ENCODE measurements at regions not wholly inside any gene's neighbourhood (a gene's known extent, or its start where the extent isn't known, plus 50 kb on each side); places are given as distances from the start of the nearest gene placed in this dataset.

DNA sequence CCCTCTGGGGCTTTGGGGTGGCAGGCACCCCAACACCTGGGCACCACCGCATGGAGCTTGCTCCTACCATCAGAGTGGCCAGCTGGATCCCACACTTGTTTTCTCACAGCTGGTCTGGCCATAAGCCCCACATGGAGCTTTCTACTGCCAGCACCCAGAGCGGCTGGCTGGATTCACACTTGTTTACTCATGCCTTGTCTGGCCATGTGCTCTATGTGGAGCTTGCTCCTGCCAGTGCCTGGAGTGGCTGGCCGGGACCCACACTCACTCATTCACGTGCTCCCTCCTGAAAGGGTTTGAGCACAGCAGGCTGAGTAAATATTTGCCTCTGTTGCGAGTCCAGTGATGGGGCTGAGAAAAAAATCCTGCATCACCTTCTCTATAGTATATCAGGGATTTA, 487.0 kb downstream of the CD109 start:
- Histone ChIP-seq H3K9ac (ENCODE audit: insufficient read depth in 1 of 2, low read depth in 2 of 2, low read length in 2 of 2) (no peak overlapping the region), H3K9me3 (replicated peaks; ENCODE audit: control insufficient read depth, insufficient read depth, low read depth, low read length) (no peaks in the 10 kb centered on the region; the same call in 1 of the 2 replicates), H3K36me3 (ENCODE audit: control insufficient read depth, insufficient read depth, low read length) (no peaks in the 10 kb centered on the region), H3K27ac (ENCODE audit: extremely low read depth, low read depth, low read length) (no peak overlapping the region), H4K20me1 (replicated peaks; ENCODE audit: control insufficient read depth, insufficient read depth, low read length) (no peaks in the 10 kb centered on the region), H2AFZ (ENCODE audit: low read depth, low read length) (no peak overlapping the region), H3K4me1 (replicated peaks in 1 of 2; ENCODE audit: control insufficient read depth in 2 of 2, insufficient read depth in 2 of 2, low read length in 2 of 2) (no peaks in the 10 kb centered on the region), H3K4me2 (ENCODE audit: insufficient read depth, low read length) (no peak overlapping the region), H3K4me3 (no peak overlapping the region), H3K9me1 (ENCODE audit: control insufficient read depth, insufficient read depth, low read length) (no peaks in the 10 kb centered on the region), H3K79me2 (ENCODE audit: control insufficient read depth, insufficient read depth, low read length) (no peaks in the 10 kb centered on the region), H3K27me3 (ENCODE audit: control insufficient read depth in 2 of 2, insufficient read depth in 2 of 2, low read length in 2 of 2) (no peaks in the 10 kb centered on the region)
- no TSS peak for BruUV-seq (replicated peaks)
- ChIA-PET CTCF (ENCODE audit: low intra/inter-chr PET ratio) (no interaction called here), POLR2A (no interaction called here)
- DNase-seq (ENCODE audit: extremely low read depth in 1 of 4, low spot score in 3 of 4) (no peak), ATAC-seq (no peak), FAIRE-seq (no peak)
- intact Hi-C loops (cut with micrococcal nuclease) = no loop called here
- in situ Hi-C loops (cut with MboI) = no loop called here
- WGBS (ENCODE audit: insufficient coverage, low coverage, missing lambda C conversion rate) = 0% methylated on average over 5 of the region's 5 CpGs
- TF ChIP-seq ERF (CRISPR knock-in tag; IDR thresholded peaks at IDR 0.05) (no peak), GABPB2 (CRISPR knock-in tag; conservative IDR thresholded peaks at IDR 0.05) (no peak), SP2 (IDR thresholded peaks at IDR 0.05; ENCODE audit: extremely low read depth, low read depth, low read length, poor library complexity, severe bottlenecking) (no peak), FOXA3 (CRISPR knock-in tag; conservative IDR thresholded peaks at IDR 0.05 in 1 of 2, IDR thresholded peaks at IDR 0.05 in 1 of 2) (no peak)

DNA sequence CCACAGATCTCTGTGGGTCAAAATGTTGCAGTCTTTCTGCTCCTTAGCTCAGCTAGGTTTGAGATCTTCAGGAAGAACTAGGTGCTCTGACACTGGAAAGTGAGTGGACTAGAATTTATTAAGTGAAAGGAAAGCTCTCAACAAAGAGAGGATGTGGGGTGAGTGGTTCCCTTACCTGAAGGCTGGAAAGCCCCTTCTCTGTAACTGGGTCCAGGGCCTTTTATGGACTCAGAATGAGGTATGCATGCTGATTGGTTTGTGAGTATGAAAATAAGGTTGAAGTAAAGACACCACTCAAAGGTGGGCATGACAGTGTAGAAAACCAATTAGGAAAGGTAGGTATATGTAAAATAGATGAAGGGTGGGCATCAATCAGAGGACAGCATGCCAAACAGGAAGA, 485.5 kb downstream of the CD109 start:
- H4K20me1 ChIP-seq (replicated peaks; ENCODE audit: control insufficient read depth, insufficient read depth, low read length) = no peaks in the 10 kb centered on the region
- H3K4me2 ChIP-seq (ENCODE audit: insufficient read depth, low read length) = no peak overlapping the region
- no peak overlapping the region for H2AFZ ChIP-seq (ENCODE audit: low read depth, low read length)
- no peaks in the 10 kb centered on the region for H3K36me3 ChIP-seq (ENCODE audit: control insufficient read depth, insufficient read depth, low read length)
- no peaks in the 10 kb centered on the region for H3K9me1 ChIP-seq (ENCODE audit: control insufficient read depth, insufficient read depth, low read length)
- H3K4me3 ChIP-seq = no peak overlapping the region
- BruUV-seq (replicated peaks) = no TSS peak
- ChIA-PET CTCF (ENCODE audit: low intra/inter-chr PET ratio) (no interaction called here), POLR2A (no interaction called here)
- in situ Hi-C loops (cut with MboI) = no loop called here
- no peaks in the 10 kb centered on the region for H3K4me1 ChIP-seq (replicated peaks in 1 of 2; ENCODE audit: control insufficient read depth in 2 of 2, insufficient read depth in 2 of 2, low read length in 2 of 2)
- no peaks in the 10 kb centered on the region for H3K79me2 ChIP-seq (ENCODE audit: control insufficient read depth, insufficient read depth, low read length)
- no peak for ATAC-seq
- intact Hi-C loops (cut with micrococcal nuclease) = no loop called here
- no peak for FAIRE-seq
- no peak overlapping the region for H3K27ac ChIP-seq (ENCODE audit: extremely low read depth, low read depth, low read length)
- DNase-seq (ENCODE audit: extremely low read depth in 1 of 4, low spot score in 3 of 4) = no peak
- no peaks in the 10 kb centered on the region; the same call in 1 of the 2 replicates for H3K9me3 ChIP-seq (replicated peaks; ENCODE audit: control insufficient read depth, insufficient read depth, low read depth, low read length)
- no peak for TF ChIP-seq ZNF589 (CRISPR knock-in tag; IDR thresholded peaks at IDR 0.05; ENCODE audit: low read depth)
- TF ChIP-seq RB1 (IDR thresholded peaks at IDR 0.05; ENCODE audit: low read depth) = no peak
- no peak overlapping the region for H3K9ac ChIP-seq (ENCODE audit: insufficient read depth in 1 of 2, low read depth in 2 of 2, low read length in 2 of 2)
- no peaks in the 10 kb centered on the region for H3K27me3 ChIP-seq (ENCODE audit: control insufficient read depth in 2 of 2, insufficient read depth in 2 of 2, low read length in 2 of 2)

All from K562 (cell line).